GM12874 (cell line): ENCODE measurements at regions not wholly inside any gene's neighbourhood (a gene's known extent, or its start where the extent isn't known, plus 50 kb on each side); places are given as distances from the start of the nearest gene placed in this dataset.

ENCODE experiments used
- TF ChIP-seq, protein P1 (sequence below): IDR thresholded peaks from 2 replicates; pipeline ENCODE4 v1.5.1; 2011; ENCODE audit warnings: low read depth, mild to moderate bottlenecking, control low read depth, low read length, moderate library complexity; ENCODE audit not compliant: insufficient read depth

GRCh38 chr12:46455648-46456352 lies 83.2 kb upstream of the SLC38A2 start:
- TF ChIP-seq, protein P1, sequence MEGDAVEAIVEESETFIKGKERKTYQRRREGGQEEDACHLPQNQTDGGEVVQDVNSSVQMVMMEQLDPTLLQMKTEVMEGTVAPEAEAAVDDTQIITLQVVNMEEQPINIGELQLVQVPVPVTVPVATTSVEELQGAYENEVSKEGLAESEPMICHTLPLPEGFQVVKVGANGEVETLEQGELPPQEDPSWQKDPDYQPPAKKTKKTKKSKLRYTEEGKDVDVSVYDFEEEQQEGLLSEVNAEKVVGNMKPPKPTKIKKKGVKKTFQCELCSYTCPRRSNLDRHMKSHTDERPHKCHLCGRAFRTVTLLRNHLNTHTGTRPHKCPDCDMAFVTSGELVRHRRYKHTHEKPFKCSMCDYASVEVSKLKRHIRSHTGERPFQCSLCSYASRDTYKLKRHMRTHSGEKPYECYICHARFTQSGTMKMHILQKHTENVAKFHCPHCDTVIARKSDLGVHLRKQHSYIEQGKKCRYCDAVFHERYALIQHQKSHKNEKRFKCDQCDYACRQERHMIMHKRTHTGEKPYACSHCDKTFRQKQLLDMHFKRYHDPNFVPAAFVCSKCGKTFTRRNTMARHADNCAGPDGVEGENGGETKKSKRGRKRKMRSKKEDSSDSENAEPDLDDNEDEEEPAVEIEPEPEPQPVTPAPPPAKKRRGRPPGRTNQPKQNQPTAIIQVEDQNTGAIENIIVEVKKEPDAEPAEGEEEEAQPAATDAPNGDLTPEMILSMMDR = no peak

GRCh38 chr12:46454981-46455380 lies 82.4 kb upstream of the SLC38A2 start:
- TF ChIP-seq, protein P1 = no peak

DNA sequence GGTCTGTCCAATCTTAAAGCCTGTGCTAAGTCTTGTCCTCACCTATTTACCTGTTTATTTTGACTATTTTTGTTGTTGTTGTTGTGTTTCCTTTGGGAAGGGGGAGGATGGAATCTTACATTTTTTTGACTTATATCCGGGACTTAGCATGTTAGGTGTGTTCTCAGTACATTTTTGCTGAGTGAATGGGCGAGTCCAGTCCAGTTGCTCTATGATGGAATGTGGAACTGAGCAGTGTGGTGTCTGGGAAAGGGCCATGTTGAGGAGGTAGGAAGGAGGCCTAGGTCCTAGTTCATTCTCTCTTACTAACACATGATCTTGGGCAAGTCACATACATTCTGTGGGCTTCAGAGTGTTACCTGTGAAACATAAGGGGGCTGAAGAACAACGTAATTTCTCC lies 80.9 kb upstream of the SLC38A2 start:
- TF ChIP-seq, protein P1 = no peak

GRCh38 chr12:46452776-46453175 lies 80.2 kb upstream of the SLC38A2 start:
- TF ChIP-seq, protein P1 = no peak

DNA sequence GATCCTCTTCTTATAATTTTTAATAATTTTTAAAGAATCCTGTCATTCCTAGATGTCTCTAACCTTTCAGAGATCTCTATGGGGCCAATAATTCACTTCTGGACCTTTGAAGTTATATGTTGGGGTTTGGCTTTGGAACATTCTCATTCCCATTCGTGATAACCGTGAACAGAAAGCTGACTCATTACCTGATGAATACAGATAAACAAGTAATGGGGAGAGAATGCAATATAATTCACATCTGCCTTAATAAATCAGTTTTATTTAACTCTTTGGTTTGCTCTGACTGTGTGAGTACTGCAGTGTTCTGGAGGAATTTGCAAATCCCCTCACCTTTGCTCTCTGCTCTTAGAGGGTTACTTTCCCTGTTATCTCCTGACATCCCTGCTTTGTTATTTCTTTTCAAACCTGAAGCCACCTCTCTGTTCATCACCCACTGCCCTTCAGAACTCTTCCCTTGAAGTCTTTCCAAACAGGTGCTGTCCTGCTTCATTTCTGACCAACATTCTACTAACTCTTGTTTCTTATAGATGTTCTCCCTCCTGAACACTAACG lies 79.6 kb upstream of the SLC38A2 start:
- TF ChIP-seq, protein P1 = no peak

DNA sequence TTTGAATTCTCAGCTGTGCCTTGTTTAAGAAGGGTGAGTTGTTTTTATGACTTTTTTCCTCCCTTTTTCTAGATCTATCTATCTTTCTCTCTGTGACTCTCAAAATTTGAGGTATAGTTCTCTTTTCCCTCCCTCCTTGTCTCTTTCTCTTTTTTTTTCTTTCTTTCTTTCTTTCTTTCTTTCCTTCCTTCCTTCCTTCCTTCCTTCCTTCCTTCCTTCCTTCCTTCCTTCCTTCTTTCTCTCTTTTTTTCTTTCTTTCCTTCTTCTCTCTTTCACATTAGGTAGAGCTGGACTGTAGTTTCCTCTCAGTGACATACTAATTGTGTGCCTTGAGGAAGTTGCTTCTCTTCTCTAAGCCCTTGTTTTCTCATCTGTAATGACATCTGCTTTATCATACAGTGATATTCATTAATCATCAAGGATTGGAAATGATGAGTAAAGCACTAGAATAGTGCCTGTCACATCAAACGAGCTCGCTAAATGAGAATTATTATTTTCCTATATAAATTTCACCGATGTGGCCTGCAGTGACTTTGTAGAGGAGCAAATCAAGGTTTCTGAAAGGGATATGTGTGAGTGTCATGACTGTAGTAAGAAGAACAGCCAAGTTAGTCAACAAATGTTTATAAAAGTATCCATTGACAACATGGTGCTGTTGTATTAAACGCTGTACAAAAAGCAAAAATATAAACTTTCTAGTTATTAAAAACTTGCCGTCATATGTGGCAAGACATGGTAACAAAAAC lies 78.9 kb upstream of the SLC38A2 start:
- TF ChIP-seq, protein P1 = no peak

DNA sequence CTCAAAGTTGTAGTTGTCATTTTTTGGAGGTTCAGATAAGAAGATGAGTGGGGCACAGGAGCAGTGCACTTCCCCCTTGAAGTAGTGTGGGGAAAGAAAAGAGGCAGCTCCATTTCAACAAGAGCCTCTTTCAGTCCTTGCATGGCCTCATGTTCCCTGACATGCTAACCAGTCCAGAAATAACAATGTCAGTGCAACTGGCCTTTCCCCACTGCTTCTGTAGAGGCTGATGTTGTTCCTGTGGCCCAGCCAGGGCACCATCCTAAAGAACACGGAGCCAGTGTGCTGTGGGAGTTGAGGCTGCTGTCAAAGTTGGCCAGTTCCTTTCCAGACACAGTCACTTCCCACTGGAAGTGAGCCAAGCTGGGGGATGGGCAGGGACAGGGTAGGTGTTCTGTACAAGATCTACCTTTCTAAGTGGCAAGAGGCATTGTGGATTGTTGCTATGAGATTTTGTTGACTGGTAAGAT lies 77.7 kb upstream of the SLC38A2 start:
- TF ChIP-seq, protein P1 = no peak
